PC-9 (cell line): ENCODE measurements at regions not wholly inside any gene's neighbourhood (a gene's known extent, or its start where the extent isn't known, plus 50 kb on each side); places are given as distances from the start of the nearest gene placed in this dataset.
A peak's percentile ranks its signal among the peaks of the same experiment; 100 is the strongest.
"Not testable (repeated sequence)": the region's sequence is repeated elsewhere in the genome, so short reads cannot be mapped to it uniquely, and the experiment has no call there.

Experiments
- BruUV-seq: library from RNA; stranded (reverse); fragments of 400-500 nt; replicated peaks from 2 replicates; lab custom pipeline; 2021; lab: Mats Ljungman, UMichigan
- CTCF ChIA-PET: fragments of 300-600 bp; sonication (Branson Sonifier 250); formaldehyde crosslinking; loops from one replicate; lab custom pipeline; 2022; ENCODE audit warnings: antibody characterized with exemption; lab: Charles Lee
- POLR2A ChIA-PET: fragments of 300-600 bp; sonication (Branson Sonifier 250); formaldehyde crosslinking; loops from one replicate; lab custom pipeline; 2022; ENCODE audit warnings: antibody characterized with exemption; ENCODE audit not compliant: unreplicated experiment; lab: Charles Lee
- DNase-seq, 2 experiments: peaks; one replicate each; pipeline versions ENCODE4 v3.0.0 to v3.0.0-alpha.2; 2015 to 2022; ENCODE audit warnings: mixed read lengths in 1 of 2
- H2AFZ ChIP-seq: fragments of 200-600 bp; sonication (generic); 2 replicates; pipeline ENCODE4 v1.8.1; 2017; ENCODE audit warnings: antibody characterized with exemption
- H3F3A ChIP-seq: fragments of 200-600 bp; sonication (generic); 2 replicates; pipeline ENCODE4 v1.8.1; 2017; ENCODE audit warnings: antibody characterized with exemption, mild to moderate bottlenecking, low read depth; ENCODE audit not compliant: insufficient read depth
- H3K27ac ChIP-seq: fragments of 200-600 bp; sonication (generic); 2 replicates; pipeline ENCODE4 v1.6.1; 2016; ENCODE audit warnings: mixed run types
- H3K27me3 ChIP-seq: fragments of 200-600 bp; sonication (generic); 2 replicates; pipeline ENCODE4 v1.6.1; 2016; ENCODE audit warnings: low read depth, mixed run types; ENCODE audit not compliant: insufficient read depth
- H3K36me3 ChIP-seq: fragments of 200-600 bp; sonication (generic); 2 replicates; pipeline ENCODE4 v1.6.1; 2016; ENCODE audit warnings: low read depth, mixed run types
- H3K4me1 ChIP-seq: fragments of 200-600 bp; sonication (generic); replicated peaks from 2 replicates; pipeline ENCODE4 v1.6.1; 2016; ENCODE audit warnings: mixed run types; ENCODE audit not compliant: insufficient read depth
- H3K4me2 ChIP-seq: fragments of 200-600 bp; sonication (generic); 2 replicates; pipeline ENCODE4 v1.6.1; 2017; ENCODE audit warnings: mixed run types
- H3K4me3 ChIP-seq: fragments of 200-600 bp; sonication (generic); 2 replicates; pipeline ENCODE4 v1.6.1; 2016; ENCODE audit warnings: mixed run types
- H3K79me2 ChIP-seq: fragments of 200-600 bp; sonication (generic); 2 replicates; pipeline ENCODE4 v1.6.1; 2017; ENCODE audit warnings: low read depth, mixed run types
- H3K9me2 ChIP-seq: fragments of 200-600 bp; sonication (generic); 2 replicates; pipeline ENCODE4 v1.8.1; 2017; ENCODE audit warnings: mild to moderate bottlenecking; ENCODE audit not compliant: insufficient read depth
- H3K9me3 ChIP-seq: fragments of 200-600 bp; sonication (generic); 2 replicates; pipeline ENCODE4 v1.8.1; 2016; ENCODE audit warnings: low read depth; ENCODE audit not compliant: insufficient read depth
- H4K20me1 ChIP-seq: fragments of 200-600 bp; sonication (generic); 2 replicates; pipeline ENCODE4 v1.8.1; 2017; ENCODE audit not compliant: insufficient read depth
- CTCF ChIP-seq: fragments of 200-600 bp; sonication (generic); conservative IDR thresholded peaks from 2 replicates; pipeline ENCODE4 v1.6.1; 2017; ENCODE audit warnings: mixed run types, antibody characterized with exemption, mild to moderate bottlenecking, moderate library complexity
- EZH2 ChIP-seq: fragments of 200-600 bp; sonication (generic); IDR thresholded peaks from 2 replicates; pipeline ENCODE4 v1.8.0; 2017; ENCODE audit warnings: antibody characterized with exemption, low read depth
- intact Hi-C: fragments of 100-400 bp; cut with micrococcal nuclease; formaldehyde crosslinking; loops from one replicate; pipeline ENCODE4 v1.10.0; 2022; ENCODE audit not compliant: unreplicated experiment

GRCh38 chr6:81933089-81933488 is 180.6 kb upstream of the TENT5A start:
- no peak overlapping the region for H3K4me2 ChIP-seq
- no peaks in the 10 kb centered on the region for H3K79me2 ChIP-seq
- no peaks in the 10 kb centered on the region for H3K9me3 ChIP-seq
- POLR2A ChIA-PET = no interaction called here
- no peaks in the 10 kb centered on the region for H3K36me3 ChIP-seq
- H3K27ac ChIP-seq = 0 out of 2 replicates have a peak overlapping the region, but pooled peaks have one; percentile 3
- H2AFZ ChIP-seq = no peak overlapping the region
- TF ChIP-seq EZH2 = no peak
- no peak for TF ChIP-seq CTCF
- DNase-seq = no peak
- H3K4me3 ChIP-seq = no peak overlapping the region
- BruUV-seq = no TSS peak
- peaks cover 10% of the 10 kb centered on the region for H3F3A ChIP-seq
- H4K20me1 ChIP-seq = no peaks in the 10 kb centered on the region
- H3K9me2 ChIP-seq = no peaks in the 10 kb centered on the region
- H3K27me3 ChIP-seq = no peaks in the 10 kb centered on the region
- peaks cover 27% of the 10 kb centered on the region for H3K4me1 ChIP-seq
- intact Hi-C loops = no loop called here
- CTCF ChIA-PET = no interaction called here

GRCh38 chr6:81932448-81932847 is 180.0 kb upstream of the TENT5A start:
- H3K9me3 ChIP-seq, H3K27ac ChIP-seq, H4K20me1 ChIP-seq, H3K9me2 ChIP-seq, BruUV-seq, H3K27me3 ChIP-seq, H2AFZ ChIP-seq, DNase-seq, H3K79me2 ChIP-seq, H3K4me2 ChIP-seq, CTCF ChIA-PET, H3K36me3 ChIP-seq, intact Hi-C loops, POLR2A ChIA-PET, H3K4me3 ChIP-seq: not testable (repeated sequence)
- Histone ChIP-seq H3F3A (peaks cover 10% of the 10 kb centered on the region), H3K4me1 (peaks cover 21% of the 10 kb centered on the region)

- H3K36me3 ChIP-seq = no peaks in the 10 kb centered on the region
- H3K9me3 ChIP-seq = no peaks in the 10 kb centered on the region
- H3F3A ChIP-seq = peaks cover 10% of the 10 kb centered on the region
- H3K9me2 ChIP-seq = no peaks in the 10 kb centered on the region
- H4K20me1 ChIP-seq = no peaks in the 10 kb centered on the region
- no TSS peak for BruUV-seq
- no peak for TF ChIP-seq CTCF
- no peak for TF ChIP-seq EZH2
- no peaks in the 10 kb centered on the region for H3K27me3 ChIP-seq
- no peak for DNase-seq
- no peaks in the 10 kb centered on the region for H3K79me2 ChIP-seq
- H3K4me3 ChIP-seq = no peak overlapping the region
- CTCF ChIA-PET = no interaction called here
- no peak overlapping the region for H3K4me2 ChIP-seq
- intact Hi-C loops = no loop called here
- peaks cover 11% of the 10 kb centered on the region; the same call in 1 of the 2 replicates for H3K4me1 ChIP-seq
- no peak overlapping the region for H2AFZ ChIP-seq
- H3K27ac ChIP-seq = no peak overlapping the region
- POLR2A ChIA-PET = no interaction called here
Observed at GRCh38 chr6:81929828-81930227, 177.3 kb upstream of the TENT5A start.

- no peak overlapping the region for H3K4me2 ChIP-seq
- POLR2A ChIA-PET = no interaction called here
- no peak for DNase-seq
- intact Hi-C loops = no loop called here
- CTCF ChIA-PET = no interaction called here
- H3K79me2 ChIP-seq = no peaks in the 10 kb centered on the region
- no peaks in the 10 kb centered on the region for H3K27me3 ChIP-seq
- no peaks in the 10 kb centered on the region for H3K4me1 ChIP-seq
- no peak overlapping the region for H3K4me3 ChIP-seq
- H3K36me3 ChIP-seq = no peaks in the 10 kb centered on the region
- H2AFZ ChIP-seq = no peak overlapping the region
- H4K20me1 ChIP-seq = no peaks in the 10 kb centered on the region
- H3F3A ChIP-seq = no peaks in the 10 kb centered on the region
- BruUV-seq = no TSS peak
- no peak for TF ChIP-seq EZH2
- no peak for TF ChIP-seq CTCF
- no peaks in the 10 kb centered on the region; the same call in 1 of the 2 replicates for H3K9me3 ChIP-seq
- H3K27ac ChIP-seq = no peak overlapping the region
- H3K9me2 ChIP-seq = no peaks in the 10 kb centered on the region
Observed at GRCh38 chr6:81925201-81925600, 172.7 kb upstream of the TENT5A start.
